SU-DHL-6 (cell line): ENCODE measurements at regions not wholly inside any gene's neighbourhood (a gene's known extent, or its start where the extent isn't known, plus 50 kb on each side); places are given as distances from the start of the nearest gene placed in this dataset.

ENCODE experiments used
- H2AFZ ChIP-seq: fragments of 200-600 bp; sonication (generic); 2 replicates; pipeline ENCODE4 v1.6.1; 2014; ENCODE audit warnings: low read depth, mild to moderate bottlenecking, moderate library complexity, mixed read lengths, antibody characterized with exemption, low read length; ENCODE audit not compliant: severe bottlenecking
- H3F3A ChIP-seq: fragments of 200-600 bp; shearing (Covaris generic); 2 replicates; pipeline ENCODE4 v1.6.0; 2016; ENCODE audit warnings: antibody characterized with exemption, mild to moderate bottlenecking; ENCODE audit not compliant: insufficient read depth
- H3K27ac ChIP-seq: fragments of 200-600 bp; sonication (generic); 2 replicates; pipeline ENCODE4 v1.5.1; 2016; ENCODE audit warnings: low read depth, mild to moderate bottlenecking, low read length, moderate library complexity, mixed read lengths
- H3K27me3 ChIP-seq: fragments of 200-600 bp; sonication (generic), shearing (Covaris generic); 2 replicates; pipeline ENCODE4 v1.6.0; 2014; ENCODE audit warnings: mild to moderate bottlenecking, low read length
- H3K36me3 ChIP-seq: fragments of 200-600 bp; sonication (generic); 2 replicates; pipeline ENCODE4 v1.6.1; 2014; ENCODE audit warnings: mild to moderate bottlenecking, low read length, mixed read lengths
- H3K4me2 ChIP-seq: fragments of 300-600, 200-600 bp; shearing (Covaris generic), sonication (generic); 2 replicates; pipeline ENCODE4 v1.6.0; 2014; ENCODE audit warnings: low read length, low read depth, mild to moderate bottlenecking; ENCODE audit not compliant: poor library complexity, severe bottlenecking
- H3K4me3 ChIP-seq: fragments of 200-600 bp; sonication (generic); 2 replicates; pipeline ENCODE4 v1.5.1; 2014; ENCODE audit warnings: antibody characterized with exemption, low read length, mild to moderate bottlenecking, mixed read lengths; ENCODE audit not compliant: insufficient read depth, poor library complexity, severe bottlenecking
- H3K79me2 ChIP-seq: fragments of 200-600 bp; sonication (generic); 2 replicates; pipeline ENCODE4 v1.6.1; 2014; ENCODE audit warnings: mild to moderate bottlenecking, low read length, moderate library complexity; ENCODE audit not compliant: insufficient read depth
- H3K9ac ChIP-seq: fragments of 200-600 bp; sonication (generic); 2 replicates; pipeline ENCODE4 v1.7.0; 2014; ENCODE audit warnings: mild to moderate bottlenecking, low read length
- H3K9me2 ChIP-seq: fragments of 200-600 bp; sonication (generic); replicated peaks from 2 replicates; pipeline ENCODE4 v1.6.1; 2014; ENCODE audit warnings: low read length; ENCODE audit not compliant: insufficient read depth
- H3K9me3 ChIP-seq: fragments of 200-600 bp; sonication (generic); 2 replicates; pipeline ENCODE4 v1.6.1; 2014; ENCODE audit warnings: low read length, mixed read lengths; ENCODE audit not compliant: insufficient read depth
- H4K20me1 ChIP-seq: fragments of 200-600 bp; sonication (generic); 2 replicates; pipeline ENCODE4 v1.6.1; 2014; ENCODE audit warnings: low read depth, mild to moderate bottlenecking, antibody characterized with exemption, low read length, moderate library complexity, mixed read lengths
- EZH2phosphoT487 ChIP-seq: fragments of 200-600 bp; sonication (generic), shearing (Covaris generic); conservative IDR thresholded peaks from 2 replicates; pipeline ENCODE4 v1.6.1; 2018; ENCODE audit warnings: mild to moderate bottlenecking, antibody characterized with exemption, low read length, moderate library complexity, mixed read lengths
- TF ChIP-seq, protein P1 (sequence below): fragments of 200-600 bp; sonication (generic); IDR thresholded peaks from one replicate; pipeline ENCODE4 v1.5.1; 2017; ENCODE audit warnings: antibody characterized with exemption, mild to moderate bottlenecking, low read length, moderate library complexity; ENCODE audit not compliant: insufficient read depth, poor library complexity, severe bottlenecking

DNA sequence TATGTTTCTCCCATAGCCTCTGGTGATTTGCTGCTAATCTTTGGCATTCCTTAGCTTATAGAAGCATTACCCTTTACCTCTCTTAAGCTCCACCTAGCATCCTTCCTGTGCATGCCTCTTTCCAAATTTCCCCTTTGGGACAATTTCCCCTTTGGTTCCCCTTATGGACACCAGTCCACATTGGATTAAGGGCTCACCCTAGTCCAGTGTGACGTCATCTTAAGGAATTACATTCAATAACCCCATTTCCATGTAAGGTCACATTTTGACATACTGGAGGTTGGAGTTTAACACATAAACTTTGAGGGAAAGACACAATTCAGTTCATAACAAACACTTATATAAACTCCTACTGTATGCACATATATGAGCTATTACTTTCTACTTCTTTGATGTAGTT lies 916.6 kb downstream of the SLC4A3 start:
- Histone ChIP-seq H2AFZ (no peak overlapping the region), H3K27me3 (no peaks in the 10 kb centered on the region), H3K9ac (no peak overlapping the region), H3K4me2 (no peak overlapping the region), H3K9me2 (no peaks in the 10 kb centered on the region), H4K20me1 (no peaks in the 10 kb centered on the region), H3K79me2 (no peaks in the 10 kb centered on the region), H3K4me3 (no peak overlapping the region), H3K27ac (no peak overlapping the region), H3K36me3 (no peaks in the 10 kb centered on the region), H3K9me3 (no peaks in the 10 kb centered on the region), H3F3A (no peaks in the 10 kb centered on the region)
- TF ChIP-seq, protein P1, sequence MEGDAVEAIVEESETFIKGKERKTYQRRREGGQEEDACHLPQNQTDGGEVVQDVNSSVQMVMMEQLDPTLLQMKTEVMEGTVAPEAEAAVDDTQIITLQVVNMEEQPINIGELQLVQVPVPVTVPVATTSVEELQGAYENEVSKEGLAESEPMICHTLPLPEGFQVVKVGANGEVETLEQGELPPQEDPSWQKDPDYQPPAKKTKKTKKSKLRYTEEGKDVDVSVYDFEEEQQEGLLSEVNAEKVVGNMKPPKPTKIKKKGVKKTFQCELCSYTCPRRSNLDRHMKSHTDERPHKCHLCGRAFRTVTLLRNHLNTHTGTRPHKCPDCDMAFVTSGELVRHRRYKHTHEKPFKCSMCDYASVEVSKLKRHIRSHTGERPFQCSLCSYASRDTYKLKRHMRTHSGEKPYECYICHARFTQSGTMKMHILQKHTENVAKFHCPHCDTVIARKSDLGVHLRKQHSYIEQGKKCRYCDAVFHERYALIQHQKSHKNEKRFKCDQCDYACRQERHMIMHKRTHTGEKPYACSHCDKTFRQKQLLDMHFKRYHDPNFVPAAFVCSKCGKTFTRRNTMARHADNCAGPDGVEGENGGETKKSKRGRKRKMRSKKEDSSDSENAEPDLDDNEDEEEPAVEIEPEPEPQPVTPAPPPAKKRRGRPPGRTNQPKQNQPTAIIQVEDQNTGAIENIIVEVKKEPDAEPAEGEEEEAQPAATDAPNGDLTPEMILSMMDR, result no peak
- TF ChIP-seq EZH2phosphoT487, result no peak

DNA sequence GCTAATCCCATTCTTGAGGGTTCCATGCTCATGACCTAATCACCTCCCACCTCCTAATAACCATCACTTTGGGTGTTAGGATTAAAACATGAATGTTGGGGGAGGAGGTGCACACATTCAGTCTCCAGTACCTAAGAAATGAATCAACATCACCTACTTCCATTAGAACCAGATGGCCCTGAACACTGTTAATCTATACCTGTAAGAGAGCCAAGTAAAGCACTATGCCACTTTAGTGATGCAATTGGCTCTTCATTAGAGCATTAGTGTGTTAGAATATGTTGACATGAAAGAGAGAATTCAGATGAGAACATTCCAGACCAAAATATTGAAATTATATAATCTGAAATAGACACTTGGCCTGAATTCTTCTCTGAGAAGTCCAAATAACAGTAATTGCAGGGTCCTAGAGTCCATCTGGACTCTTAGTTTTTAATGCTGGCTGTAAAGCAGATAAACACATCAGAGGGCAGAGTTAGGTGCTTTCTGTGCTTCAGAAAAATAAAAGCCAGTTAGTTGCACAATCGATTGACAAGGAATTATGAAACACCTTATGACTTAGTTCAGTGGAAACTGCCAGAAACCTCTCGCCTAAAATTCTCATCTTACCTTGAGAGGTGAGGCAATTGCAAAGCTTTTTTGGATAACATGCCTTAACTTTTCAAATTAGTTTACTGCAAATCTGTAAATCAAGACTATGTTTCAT lies 923.7 kb downstream of the SLC4A3 start:
- no peak overlapping the region for H2AFZ ChIP-seq
- no peaks in the 10 kb centered on the region for H3K9me2 ChIP-seq
- no peaks in the 10 kb centered on the region for H3K27me3 ChIP-seq
- H3K4me3 ChIP-seq, result no peak overlapping the region
- H3K4me2 ChIP-seq, result no peak overlapping the region
- H4K20me1 ChIP-seq, result no peaks in the 10 kb centered on the region
- H3K9me3 ChIP-seq, result no peaks in the 10 kb centered on the region
- TF ChIP-seq, protein P1, result no peak
- TF ChIP-seq EZH2phosphoT487, result no peak
- H3F3A ChIP-seq, result no peaks in the 10 kb centered on the region
- H3K36me3 ChIP-seq, result no peaks in the 10 kb centered on the region
- H3K27ac ChIP-seq, result no peak overlapping the region
- H3K9ac ChIP-seq, result no peak overlapping the region
- no peaks in the 10 kb centered on the region for H3K79me2 ChIP-seq

GRCh38 chr2:220552790-220553535 lies 925.5 kb downstream of the SLC4A3 start:
- TF ChIP-seq EZH2phosphoT487, result no peak
- TF ChIP-seq, protein P1, result no peak
- Histone ChIP-seq H3K4me2 (no peak overlapping the region), H3K9me2 (no peaks in the 10 kb centered on the region), H3K9me3 (no peaks in the 10 kb centered on the region), H3K27ac (no peak overlapping the region), H3K9ac (no peak overlapping the region), H3F3A (no peaks in the 10 kb centered on the region), H3K36me3 (no peaks in the 10 kb centered on the region), H3K4me3 (no peak overlapping the region), H3K27me3 (no peaks in the 10 kb centered on the region), H4K20me1 (no peaks in the 10 kb centered on the region), H3K79me2 (no peaks in the 10 kb centered on the region), H2AFZ (no peak overlapping the region)
